H9 (cell line): ENCODE measurements at regions not wholly inside any gene's neighbourhood (a gene's known extent, or its start where the extent isn't known, plus 50 kb on each side); places are given as distances from the start of the nearest gene placed in this dataset.
"Not testable (repeated sequence)": the region's sequence is repeated elsewhere in the genome, so short reads cannot be mapped to it uniquely, and the experiment has no call there.

Experiments used
- DNase-seq: peaks from one replicate; pipeline ENCODE4 v3.0.0-alpha.2; 2017
- H2AFZ ChIP-seq: one replicate; pipeline ENCODE4 v1.6.1; 2013; ENCODE audit warnings: mild to moderate bottlenecking, low read length, control low read depth, moderate library complexity
- H2AK5ac ChIP-seq: 2 replicates; pipeline ENCODE4 v1.6.1; 2013; ENCODE audit warnings: low read length, control low read depth, mixed read lengths; ENCODE audit not compliant: insufficient read length
- H2BK120ac ChIP-seq: one replicate; pipeline ENCODE4 v1.6.1; 2013; ENCODE audit warnings: low read depth, mild to moderate bottlenecking, low read length, control low read depth, inconsistent platforms; ENCODE audit not compliant: poor library complexity, severe bottlenecking
- H2BK12ac ChIP-seq: 2 replicates; pipeline ENCODE4 v1.6.1; 2013; ENCODE audit warnings: low read length, control low read depth, mixed read lengths, low read depth; ENCODE audit not compliant: insufficient read length
- H2BK15ac ChIP-seq: 2 replicates; pipeline ENCODE4 v1.6.1; 2013; ENCODE audit warnings: low read depth, low read length, control low read depth
- H2BK20ac ChIP-seq: one replicate; pipeline ENCODE4 v1.6.1; 2013; ENCODE audit warnings: low read depth, mild to moderate bottlenecking, low read length, control low read depth, inconsistent platforms; ENCODE audit not compliant: poor library complexity, severe bottlenecking
- H2BK5ac ChIP-seq: 2 replicates; pipeline ENCODE4 v1.6.1; 2013; ENCODE audit warnings: low read length, control low read depth, mixed read lengths; ENCODE audit not compliant: insufficient read length
- H3K14ac ChIP-seq: 2 replicates; pipeline ENCODE4 v1.6.1; 2013; ENCODE audit warnings: low read length, control low read depth; ENCODE audit not compliant: insufficient read depth
- H3K18ac ChIP-seq: 2 replicates; pipeline ENCODE4 v1.6.1; 2013; ENCODE audit warnings: low read depth, mild to moderate bottlenecking, mixed read lengths, low read length, control low read depth; ENCODE audit not compliant: insufficient read length
- H3K23ac ChIP-seq: 2 replicates; pipeline ENCODE4 v1.6.1; 2013; ENCODE audit warnings: low read length, control low read depth, mixed read lengths, low read depth; ENCODE audit not compliant: insufficient read length
- H3K23me2 ChIP-seq: 2 replicates; pipeline ENCODE4 v1.6.1; 2013; ENCODE audit warnings: low read depth, mild to moderate bottlenecking, mixed read lengths, low read length, control low read depth; ENCODE audit not compliant: insufficient read length, poor library complexity, severe bottlenecking
- H3K27ac ChIP-seq: 2 replicates; pipeline ENCODE4 v1.5.1; 2013; ENCODE audit warnings: low read length, control low read depth, mixed read lengths, low read depth; ENCODE audit not compliant: insufficient read length
- H3K27me3 ChIP-seq: 2 replicates; pipeline ENCODE4 v1.6.1; 2013; ENCODE audit warnings: low read length, control low read depth, inconsistent platforms; ENCODE audit not compliant: insufficient read depth
- H3K4ac ChIP-seq: 2 replicates; pipeline ENCODE4 v1.6.1; 2013; ENCODE audit warnings: low read depth, mild to moderate bottlenecking, control low read depth, inconsistent platforms, low read length, moderate library complexity
- H3K4me1 ChIP-seq: 2 replicates; pipeline ENCODE4 v1.6.1; 2013; ENCODE audit warnings: low read length, control low read depth, inconsistent platforms; ENCODE audit not compliant: insufficient read depth
- H3K4me2 ChIP-seq: 2 replicates; pipeline ENCODE4 v1.6.1; 2013; ENCODE audit warnings: low read length, control low read depth, mixed read lengths; ENCODE audit not compliant: insufficient read length, insufficient read depth
- H3K56ac ChIP-seq: 2 replicates; pipeline ENCODE4 v1.6.1; 2013; ENCODE audit warnings: low read depth, mild to moderate bottlenecking, mixed read lengths, low read length, control low read depth; ENCODE audit not compliant: insufficient read length
- H3K79me1 ChIP-seq: 2 replicates; pipeline ENCODE4 v1.6.1; 2013; ENCODE audit warnings: low read depth, mild to moderate bottlenecking, moderate library complexity, low read length, control low read depth, inconsistent platforms; ENCODE audit not compliant: insufficient read depth, poor library complexity, severe bottlenecking
- H3K79me2 ChIP-seq: 2 replicates; pipeline ENCODE4 v1.6.1; 2013; ENCODE audit warnings: low read length, control low read depth, inconsistent platforms; ENCODE audit not compliant: insufficient read depth
- H3K9ac ChIP-seq: 2 replicates; pipeline ENCODE4 v1.6.1; 2013; ENCODE audit warnings: low read length, control low read depth, mixed read lengths; ENCODE audit not compliant: insufficient read length; ENCODE audit errors: extremely low read depth
- H3K9me3 ChIP-seq: one replicate; pipeline ENCODE4 v1.6.1; 2013; ENCODE audit warnings: low read depth, low read length, inconsistent platforms; ENCODE audit not compliant: control insufficient read depth
- H3T11ph ChIP-seq: one replicate; pipeline ENCODE4 v1.6.1; 2013; ENCODE audit warnings: mild to moderate bottlenecking, low read length, control low read depth, inconsistent platforms
- H4K20me1 ChIP-seq: one replicate; pipeline ENCODE4 v1.6.1; 2013; ENCODE audit not compliant: control insufficient read depth, insufficient read length, insufficient read depth
- H4K5ac ChIP-seq: 2 replicates; pipeline ENCODE4 v1.6.1; 2013; ENCODE audit warnings: low read depth, mild to moderate bottlenecking, mixed read lengths, low read length, control low read depth; ENCODE audit not compliant: insufficient read length
- H4K8ac ChIP-seq: replicated peaks from 2 replicates; pipeline ENCODE4 v1.6.1; 2013; ENCODE audit warnings: low read length, control low read depth, mixed read lengths, low read depth; ENCODE audit not compliant: insufficient read length
- H4K91ac ChIP-seq: 2 replicates; pipeline ENCODE4 v1.6.1; 2013; ENCODE audit warnings: low read depth, mild to moderate bottlenecking, moderate library complexity, mixed read lengths, low read length, control low read depth; ENCODE audit not compliant: insufficient read length
- H3K27ac Mint-ChIP-seq, 3 experiments: 2 replicates in 2 of 3; 3 replicates in 1 of 3; pipeline ENCODE4 v1.8.0; 2020 to 2021; ENCODE audit warnings: mixed read lengths in 3 of 3, mild to moderate bottlenecking in 1 of 3, moderate library complexity in 1 of 3
- H3K27me3 Mint-ChIP-seq: 2 replicates; pipeline ENCODE4 v1.8.0; 2021; ENCODE audit warnings: low read depth, mild to moderate bottlenecking, moderate library complexity, mixed read lengths
- H3K36me3 Mint-ChIP-seq, 3 experiments: 2 replicates in 2 of 3; 3 replicates in 1 of 3; pipeline ENCODE4 v1.8.0; 2020 to 2021; ENCODE audit warnings: low read depth in 3 of 3, mixed read lengths in 3 of 3; ENCODE audit not compliant: insufficient read depth in 1 of 3
- H3K4me1 Mint-ChIP-seq, 2 experiments: 2 replicates each; pipeline ENCODE4 v1.8.0; 2020; ENCODE audit warnings: mixed read lengths in 2 of 2
- H3K4me3 Mint-ChIP-seq, 2 experiments: 2 replicates in 1 of 2; 3 replicates in 1 of 2; pipeline ENCODE4 v1.8.0; 2020 to 2021; ENCODE audit warnings: mild to moderate bottlenecking in 2 of 2, mixed read lengths in 2 of 2, moderate library complexity in 1 of 2
- H3K9me3 Mint-ChIP-seq, 2 experiments: 2 replicates in 1 of 2; 3 replicates in 1 of 2; pipeline ENCODE4 v1.8.0; 2020; ENCODE audit warnings: mild to moderate bottlenecking in 2 of 2, mixed read lengths in 2 of 2, moderate library complexity in 1 of 2
- CTCF ChIP-seq: fragments of 200-600 bp; sonication (generic); conservative IDR thresholded peaks from 3 replicates; pipeline ENCODE4 v1.8.0; 2021; ENCODE audit warnings: antibody characterized with exemption, mild to moderate bottlenecking
- WGBS: extraction: QIAGEN DNeasy Blood & Tissue Kit; methylation state at CpG from one replicate; pipeline ENCODE4 v1.1.7; 2013; ENCODE audit warnings: missing lambda C conversion rate, low lambda C conversion rate, mixed read lengths; ENCODE audit not compliant: insufficient read length; ENCODE audit errors: extremely low coverage; 5-methylcytosine and 5-hydroxymethylcytosine counted together

GRCh38 chr2:58698620-58699019 is 457.5 kb upstream of the FANCL start:
- H3K79me1 ChIP-seq = no peaks in the 10 kb centered on the region
- no peak overlapping the region for H4K5ac ChIP-seq
- no peaks in the 10 kb centered on the region for H3K27me3 ChIP-seq
- no peaks in the 10 kb centered on the region for H3K23me2 ChIP-seq
- no peaks in the 10 kb centered on the region for H4K20me1 ChIP-seq
- DNase-seq = no peak
- H3T11ph ChIP-seq = no peak overlapping the region
- no peak overlapping the region for H3K4me3 Mint-ChIP-seq
- H2BK5ac ChIP-seq = no peak overlapping the region
- H3K23ac ChIP-seq = no peak overlapping the region
- H3K9me3 ChIP-seq = no peaks in the 10 kb centered on the region
- H3K4me1 ChIP-seq = no peaks in the 10 kb centered on the region; the same call in 1 of the 2 replicates
- H3K18ac ChIP-seq = no peak overlapping the region
- WGBS = no CpG with 5 or more reads among the region's 4 CpGs
- no peak overlapping the region for H2AK5ac ChIP-seq
- no peak for TF ChIP-seq CTCF
- no peak overlapping the region for H2BK12ac ChIP-seq
- no peaks in the 10 kb centered on the region for H3K79me2 ChIP-seq
- H4K8ac ChIP-seq = no peak overlapping the region
- no peaks in the 10 kb centered on the region for H3K27me3 Mint-ChIP-seq
- H2BK15ac ChIP-seq = no peak overlapping the region
- no peak overlapping the region for H3K14ac ChIP-seq
- H4K91ac ChIP-seq = no peak overlapping the region
- no peak overlapping the region for H2BK20ac ChIP-seq
- no peak overlapping the region for H2AFZ ChIP-seq
- H3K27ac ChIP-seq = no peak overlapping the region
- H3K9me3 Mint-ChIP-seq = peaks cover 3% of the 10 kb centered on the region in 2 experiments; a peak in 1 of 5 replicates
- H3K9ac ChIP-seq = no peak overlapping the region
- H3K4me1 Mint-ChIP-seq = peaks cover 2 to 4% of the 10 kb centered on the region in 2 experiments
- H3K4ac ChIP-seq = no peak overlapping the region
- H3K56ac ChIP-seq = no peak overlapping the region
- no peak overlapping the region for H3K4me2 ChIP-seq
- H3K27ac Mint-ChIP-seq = no peak overlapping the region; a peak in 2 of 7 replicates
- no peak overlapping the region for H2BK120ac ChIP-seq
- H3K36me3 Mint-ChIP-seq = no peaks in the 10 kb centered on the region

GRCh38 chr2:58694114-58694513 is 453.0 kb upstream of the FANCL start:
- peaks cover 3 to 11% of the 10 kb centered on the region in 2 experiments; a peak in 4 of 5 replicates for H3K9me3 Mint-ChIP-seq
- H3K23me2 ChIP-seq, H2BK15ac ChIP-seq, H3K56ac ChIP-seq, H3K14ac ChIP-seq, H4K5ac ChIP-seq, H4K20me1 ChIP-seq, H2BK120ac ChIP-seq, H2AK5ac ChIP-seq, H3T11ph ChIP-seq, H3K4ac ChIP-seq, H3K79me1 ChIP-seq, H3K27me3 Mint-ChIP-seq, H3K27ac Mint-ChIP-seq, H3K9me3 ChIP-seq, H2BK20ac ChIP-seq, H3K36me3 Mint-ChIP-seq, H3K4me1 Mint-ChIP-seq, H3K4me1 ChIP-seq, DNase-seq, H2BK12ac ChIP-seq, H2AFZ ChIP-seq, H3K9ac ChIP-seq, H3K18ac ChIP-seq, H3K4me2 ChIP-seq, H3K79me2 ChIP-seq, H3K4me3 Mint-ChIP-seq, H3K27ac ChIP-seq, H2BK5ac ChIP-seq, H4K8ac ChIP-seq, H3K23ac ChIP-seq, H4K91ac ChIP-seq, H3K27me3 ChIP-seq: not testable (repeated sequence)
- no CpG with 5 or more reads among the region's 2 CpGs for WGBS
